Activated effector memory CD4-positive, alpha-beta T cell treated with Interleukin-2 at 50 U/mL for 16 hours (primary cell): ENCODE measurements at regions not wholly inside any gene's neighbourhood (a gene's known extent, or its start where the extent isn't known, plus 50 kb on each side); places are given as distances from the start of the nearest gene placed in this dataset.

ENCODE experiments used
- DNase-seq: peaks from one replicate; pipeline ENCODE4 v3.0.0-alpha.2; 2020

DNA sequence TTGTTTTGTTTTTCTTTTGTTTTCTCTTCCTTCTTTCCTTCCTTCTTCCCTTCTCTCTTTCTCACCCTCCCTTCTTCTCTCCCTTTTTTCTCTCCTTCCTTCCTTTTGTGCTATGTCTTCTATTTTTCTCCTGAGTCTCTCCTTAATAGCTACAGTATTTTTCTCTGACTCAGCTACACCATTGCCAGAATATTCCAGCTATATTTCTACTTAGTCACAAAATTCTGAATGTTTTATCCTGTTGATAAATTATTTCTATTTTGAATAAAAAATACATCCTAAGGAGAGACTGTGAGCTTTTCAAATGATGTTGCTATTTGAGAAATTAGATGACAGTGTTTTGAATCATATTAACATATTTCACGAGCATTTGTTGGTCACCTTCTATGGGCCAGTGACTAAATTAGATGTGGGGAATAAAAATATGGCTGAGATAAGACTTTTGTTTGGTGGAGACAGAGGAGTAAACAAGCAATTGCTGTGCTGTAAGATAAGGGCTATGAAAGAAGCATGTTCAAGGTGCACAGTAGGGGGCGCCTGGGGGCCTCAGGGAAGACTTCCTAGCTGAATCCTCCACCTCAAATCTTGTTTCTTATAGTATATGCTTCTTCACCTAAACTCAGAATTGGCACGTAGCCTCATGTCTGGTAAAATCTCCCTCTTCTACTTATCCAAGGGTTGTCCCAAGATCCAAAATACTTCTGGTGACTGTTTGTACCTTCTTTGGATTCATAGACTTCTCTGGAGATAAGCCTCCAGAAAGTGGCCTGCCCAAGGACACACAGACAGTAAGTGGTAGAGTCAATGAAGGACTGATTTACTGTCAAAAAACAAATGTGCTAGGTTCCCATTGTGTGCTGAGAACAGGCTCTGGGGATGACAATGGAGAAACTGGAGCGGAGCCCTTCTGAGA is 115.5 kb upstream of the CREB5 start:
- DNase-seq, result no peak

DNA sequence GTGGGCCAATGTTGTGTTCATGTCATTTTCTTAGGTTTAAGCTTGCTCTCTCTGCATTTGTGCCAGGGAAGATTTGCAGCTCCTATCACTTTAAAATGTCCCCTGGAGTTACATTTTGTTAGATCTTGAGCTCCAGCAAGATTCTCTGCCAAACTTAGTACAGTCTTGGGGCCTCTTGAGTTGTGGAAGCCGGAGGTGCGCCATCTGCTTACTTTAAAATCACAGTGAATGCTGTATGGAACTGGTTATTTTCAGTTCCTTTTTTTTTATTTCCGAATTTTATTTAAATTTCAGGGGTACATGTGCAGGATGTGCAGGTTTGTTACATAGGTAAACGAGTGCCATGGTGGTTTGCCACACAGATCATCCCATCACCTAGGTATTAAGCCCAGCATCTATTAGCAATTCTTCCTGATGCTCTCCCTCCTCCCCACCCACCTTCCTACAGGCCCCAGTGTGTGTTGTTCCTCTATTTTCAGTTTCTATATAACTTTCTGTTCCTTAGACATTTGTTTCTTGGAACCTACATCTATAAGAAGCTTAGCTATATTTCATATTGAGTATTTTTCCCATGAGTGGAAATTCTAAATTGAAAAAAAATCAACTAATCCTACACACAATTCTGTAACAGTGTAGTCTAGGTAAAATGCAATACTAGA is 114.4 kb upstream of the CREB5 start:
- DNase-seq, result no peak

DNA sequence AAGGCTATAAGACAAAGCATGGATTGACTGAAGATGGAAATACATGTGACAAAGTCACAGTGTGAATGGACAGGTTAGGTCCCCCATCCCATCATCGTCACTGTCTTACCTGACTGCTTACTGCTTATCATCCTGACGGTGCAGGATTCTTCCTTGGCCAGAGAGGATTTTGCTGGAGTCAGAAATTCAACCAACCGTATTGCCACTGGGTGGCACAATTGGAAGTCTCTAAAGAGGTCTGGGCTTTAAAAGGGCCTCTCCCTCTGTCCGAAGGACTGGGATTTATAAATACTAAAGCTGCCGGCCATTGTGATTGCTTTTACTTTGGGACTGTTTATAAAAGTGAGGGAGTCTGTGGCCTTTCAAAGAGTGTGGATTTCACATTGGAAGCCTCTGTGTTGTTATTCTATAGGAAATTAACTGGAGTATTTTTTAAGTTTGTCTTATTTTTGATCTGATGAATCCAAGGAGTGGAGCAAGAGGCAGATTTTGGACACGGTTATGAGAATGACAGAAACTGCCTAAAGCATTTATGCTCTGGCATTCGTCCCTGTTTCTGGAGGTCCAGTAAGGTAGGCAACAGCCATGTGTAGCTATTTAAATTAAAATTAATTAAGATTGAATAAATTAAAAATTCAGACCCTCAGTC is 113.3 kb upstream of the CREB5 start:
- no peak for DNase-seq

GRCh38 chr7:28299556-28299955 is 112.8 kb upstream of the CREB5 start:
- no peak for DNase-seq

GRCh38 chr7:28300488-28300887 is 111.8 kb upstream of the CREB5 start:
- DNase-seq, result no peak

GRCh38 chr7:28301148-28301641 is 111.1 kb upstream of the CREB5 start:
- no peak for DNase-seq

- DNase-seq, result no peak
Observed at GRCh38 chr7:28304290-28304689, 108.0 kb upstream of the CREB5 start.

DNA sequence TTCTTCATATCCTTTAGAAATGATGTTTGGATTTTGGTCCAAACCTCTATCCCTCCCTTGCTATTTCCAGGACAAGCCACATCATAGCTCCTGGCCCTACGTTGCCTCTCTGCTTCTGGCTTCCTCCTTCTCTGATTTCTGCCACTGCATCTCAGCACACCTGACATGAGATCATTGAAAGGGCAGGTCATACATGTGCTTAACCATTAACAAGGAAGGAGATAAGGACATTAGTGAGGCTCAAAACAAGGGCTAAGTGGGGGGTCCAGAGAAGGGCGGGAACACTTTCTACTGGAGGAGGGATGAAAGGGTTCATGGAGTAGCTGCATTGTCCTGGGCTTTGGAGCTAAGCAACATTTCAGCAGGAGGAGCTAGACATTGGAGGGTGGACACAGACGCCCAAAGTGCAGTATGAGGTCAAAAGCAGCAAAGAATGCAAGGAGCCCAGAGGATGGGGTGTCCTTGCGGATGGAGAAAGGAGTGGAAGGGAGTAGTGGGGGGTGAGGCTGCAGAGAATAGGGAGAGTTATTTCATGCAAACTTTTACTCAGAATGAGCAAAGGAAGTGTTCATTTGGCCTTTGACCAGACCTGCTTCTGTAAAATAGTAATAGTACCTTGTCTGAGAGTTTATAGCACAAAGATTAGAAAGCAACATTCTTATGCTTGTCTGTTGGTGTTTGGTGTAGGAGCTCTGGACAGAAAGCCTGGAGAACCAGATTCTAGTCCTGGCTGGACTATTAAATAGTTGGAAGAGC is 102.4 kb upstream of the CREB5 start:
- no peak for DNase-seq

DNA sequence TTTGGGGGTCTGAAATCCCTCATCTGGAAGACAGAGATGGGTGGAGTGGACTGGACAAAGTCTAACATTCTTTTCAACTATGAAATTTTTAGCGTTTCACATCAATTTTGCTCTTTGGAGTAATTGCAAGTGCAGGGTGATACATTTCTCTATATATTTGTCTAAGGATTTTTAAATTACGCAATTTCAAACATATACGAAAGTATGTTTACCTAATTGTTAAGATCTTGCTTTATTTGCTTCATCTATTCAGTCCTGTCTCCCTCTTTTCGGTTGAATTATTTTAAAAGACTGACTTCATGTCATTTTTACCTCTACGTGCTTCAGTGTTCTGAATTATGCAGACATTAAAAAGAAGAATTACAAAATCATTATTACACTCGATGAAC is 101.9 kb upstream of the CREB5 start:
- no peak for DNase-seq

GRCh38 chr7:28311670-28312069 is 100.6 kb upstream of the CREB5 start:
- no peak for DNase-seq

DNA sequence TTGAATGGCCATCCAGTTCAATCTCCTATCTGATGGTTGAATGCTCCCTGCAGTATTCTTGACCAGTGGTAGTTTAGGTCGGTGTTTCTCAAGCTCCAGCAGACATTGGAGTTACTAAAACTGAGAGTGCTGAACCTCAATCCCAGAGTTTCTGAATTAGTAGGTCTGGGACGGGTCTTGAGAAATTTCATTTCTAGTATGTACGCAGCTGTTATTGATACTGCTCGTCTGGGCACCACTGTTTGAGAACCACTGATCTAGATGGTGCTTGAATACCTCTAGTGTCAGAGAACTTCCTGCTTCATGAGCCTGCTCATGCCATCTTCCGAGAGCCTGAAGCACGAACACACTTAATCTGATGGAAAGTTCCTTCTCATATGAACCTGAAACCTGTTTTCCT is 99.4 kb upstream of the CREB5 start:
- no peak for DNase-seq

GRCh38 chr7:28314841-28315240 is 97.5 kb upstream of the CREB5 start:
- DNase-seq, result no peak

DNA sequence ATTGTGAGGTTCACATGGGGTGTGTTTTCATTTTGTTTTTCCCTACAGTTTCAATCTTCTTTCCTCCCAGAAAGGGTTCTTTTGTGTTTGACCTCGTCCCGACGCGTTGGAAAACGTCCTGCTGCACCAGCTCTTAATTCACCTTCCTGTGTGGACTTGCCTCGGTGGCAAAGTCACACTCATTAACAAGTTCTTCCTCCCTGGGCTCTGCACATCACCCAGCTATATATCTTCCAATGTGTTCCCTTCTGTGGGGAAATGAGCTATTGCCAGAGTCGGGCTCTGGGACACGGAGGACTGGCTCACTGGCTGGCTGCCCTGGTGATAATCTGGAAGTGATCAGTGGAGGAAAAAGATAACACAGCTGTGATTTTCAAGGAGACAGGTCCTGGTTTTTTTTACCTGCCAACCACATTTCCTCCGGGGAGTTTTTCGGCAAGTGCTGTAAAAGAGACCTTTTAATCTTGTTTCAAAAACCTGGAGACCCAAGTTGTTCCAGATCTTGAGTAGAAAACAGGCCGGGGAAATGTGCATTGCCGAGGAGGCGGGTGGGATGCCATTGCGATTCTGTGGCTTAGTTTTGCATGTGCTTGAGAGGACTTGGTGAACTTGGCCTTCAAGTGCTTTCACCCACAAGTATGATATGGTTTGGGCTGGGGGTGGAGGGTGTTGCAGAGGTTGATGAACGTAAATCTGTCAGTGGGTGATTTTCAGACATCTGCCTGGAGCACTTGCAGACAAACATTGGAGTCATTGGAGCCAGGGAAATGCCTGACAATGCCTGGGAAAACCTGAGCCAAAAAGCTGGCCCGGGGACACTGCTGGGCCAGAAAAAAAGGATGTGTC is 96.5 kb upstream of the CREB5 start:
- no peak for DNase-seq

- DNase-seq, result no peak
Observed at GRCh38 chr7:28316489-28316888, 95.8 kb upstream of the CREB5 start.

DNA sequence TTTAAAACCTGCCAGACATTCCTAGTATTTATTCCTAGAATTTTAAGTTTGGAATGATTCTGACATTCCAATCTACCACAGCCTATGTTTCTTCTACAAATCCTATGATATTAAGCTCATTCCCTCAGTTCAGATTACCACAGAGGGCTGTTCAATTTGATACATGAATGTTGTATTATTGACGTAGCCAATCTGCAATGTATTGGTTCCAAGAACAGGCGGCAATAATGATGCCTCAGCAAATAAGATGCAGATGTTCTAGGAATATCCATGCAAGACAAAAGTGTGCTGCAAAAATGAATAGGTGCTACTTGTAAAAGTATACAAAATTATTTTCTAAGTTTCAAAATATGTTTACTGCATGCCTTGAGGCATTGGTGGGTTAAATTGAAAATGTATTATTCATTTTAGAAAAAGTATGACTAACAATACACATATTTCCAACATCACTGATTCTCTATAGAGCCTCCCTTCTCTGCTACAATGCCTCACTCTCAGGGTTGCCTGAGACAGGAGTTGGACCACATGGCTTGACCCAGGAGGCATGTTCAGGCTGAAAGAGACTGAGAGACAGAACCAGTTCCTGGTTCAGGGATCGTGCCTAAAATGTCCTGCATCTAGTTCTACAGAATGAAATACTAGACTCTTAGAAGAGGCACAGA is 94.1 kb upstream of the CREB5 start:
- DNase-seq, result no peak

- DNase-seq, result no peak
Observed at GRCh38 chr7:28323833-28324232, 88.5 kb upstream of the CREB5 start.

DNA sequence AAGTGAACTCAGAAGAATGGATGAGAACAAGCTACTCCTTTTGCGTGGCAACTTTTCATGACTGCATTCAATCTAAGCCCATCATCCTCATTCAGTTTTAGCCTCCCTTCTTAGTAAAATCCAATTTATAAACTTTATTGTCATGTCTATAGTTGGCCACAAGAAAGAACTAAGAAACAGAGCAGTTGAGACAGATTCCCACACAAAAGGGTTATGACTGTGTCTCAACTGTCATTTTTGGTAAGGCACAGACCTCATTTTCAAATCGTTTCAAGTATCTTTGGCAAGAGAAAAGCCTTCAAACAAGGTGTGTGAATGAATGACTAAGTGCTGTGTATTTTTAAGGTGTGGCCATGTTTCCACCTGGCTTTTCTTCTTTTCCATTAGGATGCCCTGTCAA is 84.2 kb upstream of the CREB5 start:
- no peak for DNase-seq

- no peak for DNase-seq
Observed at GRCh38 chr7:28328822-28329660, 83.3 kb upstream of the CREB5 start.

DNA sequence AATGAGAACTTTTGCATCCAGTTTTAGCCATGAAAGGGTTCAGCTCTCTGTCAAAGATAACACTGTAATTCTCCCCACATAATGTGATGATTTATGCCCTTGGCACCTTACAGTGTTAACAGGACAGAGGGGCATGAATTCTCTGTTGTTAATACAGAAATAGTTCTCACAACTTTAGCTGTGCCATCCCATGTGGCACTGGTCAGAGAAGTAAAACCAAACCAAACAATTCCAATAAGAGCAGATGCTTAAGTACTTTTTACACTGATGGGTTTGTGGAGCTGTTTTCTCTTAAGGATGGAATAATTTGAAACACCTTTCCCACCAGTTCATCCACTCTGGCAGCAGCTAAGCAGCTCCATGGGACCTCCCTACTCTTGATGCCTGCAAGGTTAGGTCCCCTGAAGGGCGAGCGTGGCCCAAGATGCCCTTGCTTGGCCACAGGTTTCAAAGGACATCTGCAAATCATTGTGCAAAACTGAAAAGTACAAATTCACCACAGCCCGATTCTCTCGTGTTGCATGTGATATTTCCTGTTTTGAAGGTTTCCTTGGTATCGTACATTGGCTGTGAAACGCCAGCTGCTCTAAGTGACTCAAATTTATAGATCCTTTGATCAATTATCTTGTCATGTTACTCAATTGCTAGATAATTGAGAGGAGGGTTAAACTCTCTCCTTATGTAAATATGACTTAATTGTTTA is 82.5 kb upstream of the CREB5 start:
- DNase-seq, result peak; percentile 2
